ENCODE measurements at regions not wholly inside any gene's neighbourhood (a gene's known extent, or its start where the extent isn't known, plus 50 kb on each side); places are given as distances from the start of the nearest gene placed in this dataset.
"Not testable (repeated sequence)": the region's sequence is repeated elsewhere in the genome, so short reads cannot be mapped to it uniquely, and the experiment has no call there.

DNA sequence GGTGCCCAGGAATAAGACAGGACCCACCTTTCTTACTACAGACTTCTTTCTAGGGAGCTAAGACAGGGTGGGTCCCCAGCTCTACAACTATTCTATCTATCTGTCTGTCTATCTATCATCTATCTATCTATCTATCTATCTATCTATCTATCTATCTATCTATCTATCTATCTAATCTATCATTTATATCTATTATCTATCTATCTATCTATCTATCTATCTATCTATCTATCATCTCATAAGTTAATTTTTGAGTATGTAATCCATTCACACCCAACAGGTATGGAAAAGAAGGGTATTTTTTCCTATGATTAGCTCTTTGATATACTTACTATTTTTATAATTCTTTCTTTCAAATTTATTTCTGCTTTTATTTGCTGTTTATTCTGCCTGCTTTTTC lies 55.9 kb downstream of the BAMBI start:
- DNase-seq = no peak

DNA sequence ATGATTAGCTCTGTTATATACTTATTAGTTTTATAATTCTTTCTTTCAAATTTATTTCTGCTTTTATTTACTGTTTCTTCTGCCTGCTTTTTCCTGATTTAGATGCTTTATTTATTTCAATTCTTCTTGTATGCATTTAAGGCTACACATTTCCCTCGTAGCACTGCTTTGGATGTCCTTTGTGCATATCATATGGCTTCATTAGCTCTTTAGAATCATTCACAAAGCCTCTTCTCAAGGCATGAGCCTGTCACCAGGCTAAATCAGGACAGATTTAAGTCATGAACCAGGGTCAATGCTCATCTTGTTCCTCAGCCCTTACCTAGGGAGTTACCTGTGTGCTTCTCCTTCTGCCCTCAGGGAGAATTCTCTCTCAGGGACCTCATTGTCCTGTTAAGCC lies 56.3 kb downstream of the BAMBI start:
- no peak for DNase-seq

DNA sequence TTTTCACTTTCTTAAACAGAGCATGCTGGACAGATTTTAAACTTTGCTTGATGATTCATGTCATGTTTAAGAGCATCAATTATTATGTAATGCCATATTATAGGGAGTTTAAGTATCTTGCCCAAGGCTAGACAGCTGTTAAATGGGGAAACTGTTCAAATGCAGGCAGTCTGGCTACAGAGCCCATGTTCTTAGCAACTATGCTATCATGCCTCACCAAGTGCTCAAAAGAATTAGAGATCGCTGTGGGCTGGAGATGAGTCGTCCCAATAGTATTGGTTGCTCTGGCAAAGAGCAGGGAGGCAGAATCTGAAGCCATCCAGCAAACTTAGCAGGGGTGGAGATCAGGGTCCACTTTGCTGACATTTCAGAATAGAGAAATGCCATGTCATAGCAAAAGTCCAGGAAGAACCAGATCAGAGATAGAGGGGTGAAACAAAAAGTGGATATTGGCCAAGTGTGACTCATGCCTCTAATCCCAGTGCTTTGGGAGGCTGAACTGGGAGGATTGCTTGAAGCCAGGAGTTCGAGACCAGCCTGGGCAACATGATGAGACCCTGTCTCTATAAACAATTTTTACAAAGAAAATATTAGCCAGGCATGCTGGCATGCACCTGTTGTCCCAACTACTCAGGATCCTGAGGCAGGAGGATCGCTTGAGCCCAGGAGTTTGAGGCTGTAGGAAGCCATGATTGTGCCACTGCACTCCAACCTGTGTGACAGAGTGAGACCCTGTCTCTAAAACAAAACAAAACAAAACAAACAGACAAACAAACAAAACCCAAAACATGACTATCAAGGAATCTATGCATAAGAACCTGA lies 57.8 kb downstream of the BAMBI start:
- DNase-seq = peak; percentile 3

DNA sequence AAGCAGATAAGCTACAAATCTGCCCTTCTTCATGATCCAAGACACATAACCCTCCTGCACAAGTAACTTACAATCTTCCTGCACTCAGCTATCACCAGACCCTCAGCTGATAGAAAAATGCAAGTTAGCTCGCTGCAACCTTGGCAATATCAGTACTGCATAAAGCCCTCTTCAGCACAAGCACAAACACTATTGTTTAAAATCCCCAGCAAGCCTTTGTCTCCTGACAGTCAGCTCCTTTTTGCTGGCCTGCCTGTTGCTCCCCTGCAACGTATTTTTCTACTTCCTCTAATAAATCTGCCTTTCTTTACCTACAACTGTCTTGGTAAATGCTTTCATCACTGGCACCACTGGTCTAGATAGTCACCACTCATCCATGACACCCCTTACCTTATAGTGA lies 59.8 kb downstream of the BAMBI start:
- DNase-seq = no peak

DNA sequence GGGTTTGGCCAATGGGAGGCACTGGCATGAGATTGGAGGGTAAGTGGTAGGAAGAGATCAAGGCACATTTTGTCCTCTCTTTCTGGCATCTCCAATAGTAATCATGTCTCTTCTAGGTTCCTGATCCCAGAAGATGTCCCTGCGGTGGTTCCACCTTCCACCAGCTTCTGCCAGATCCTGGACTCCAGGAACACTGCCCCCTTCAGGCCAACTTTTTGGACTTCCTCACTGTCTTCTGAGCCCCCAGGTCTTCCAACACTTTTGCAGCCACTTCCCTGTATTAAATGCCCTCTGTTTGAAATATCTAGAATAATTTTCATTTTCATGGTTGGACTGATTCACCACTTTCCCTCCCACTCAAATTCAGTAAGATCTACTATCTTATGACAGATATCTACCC lies 60.9 kb downstream of the BAMBI start:
- peak; percentile 13 for DNase-seq

DNA sequence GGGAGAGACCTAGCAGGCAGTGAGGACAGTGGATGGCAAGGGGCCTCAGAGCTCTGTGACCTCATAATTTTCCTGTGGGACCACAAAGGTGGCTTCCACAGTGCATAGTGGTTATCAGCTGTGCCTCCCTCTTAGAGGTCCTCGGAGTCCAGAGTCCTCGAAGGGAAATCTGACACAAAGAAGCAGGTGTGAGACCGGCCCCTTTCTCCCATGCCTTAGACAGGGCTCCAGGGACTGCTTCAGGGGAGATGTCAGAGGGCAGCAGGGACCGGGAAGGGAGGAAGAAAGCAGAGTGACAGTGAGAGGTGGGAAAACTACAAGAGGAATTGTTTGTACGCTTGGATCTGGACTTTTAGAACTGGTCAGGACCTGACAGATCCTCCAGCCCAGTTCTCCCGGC lies 66.3 kb downstream of the BAMBI start:
- no peak for DNase-seq

DNA sequence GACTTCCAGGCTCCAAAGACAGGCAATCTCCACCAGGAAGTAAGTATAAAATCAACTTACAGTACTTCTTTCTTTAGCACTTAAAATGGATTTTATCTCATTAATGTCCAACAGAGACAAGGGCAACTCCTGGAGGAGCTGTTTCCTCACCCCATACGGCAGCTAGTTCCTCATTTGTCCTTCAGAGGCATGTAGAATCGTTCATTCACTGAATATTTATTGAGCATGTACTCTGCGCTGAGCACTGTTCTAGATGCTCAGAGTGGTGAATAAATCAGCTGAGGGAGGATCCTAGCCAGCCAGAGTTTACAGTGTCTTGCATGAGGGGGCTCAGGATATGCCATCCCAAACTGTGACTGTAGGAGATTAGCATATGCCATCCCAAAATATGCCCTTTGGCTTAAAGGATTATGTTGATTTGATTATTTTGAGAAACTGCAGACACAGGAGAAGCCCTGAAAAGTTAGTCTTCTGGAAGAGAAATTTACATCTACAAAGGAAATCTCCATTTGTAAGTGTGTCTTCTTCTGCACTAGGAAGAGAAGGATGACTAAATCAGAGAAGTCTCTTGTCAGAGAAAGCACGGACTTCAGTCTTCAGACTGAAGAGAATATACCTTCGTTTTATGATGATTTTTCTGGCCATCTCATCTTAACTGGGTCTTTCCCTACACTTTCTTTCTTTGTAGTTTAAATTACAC lies 66.9 kb downstream of the BAMBI start:
- DNase-seq = no peak

DNA sequence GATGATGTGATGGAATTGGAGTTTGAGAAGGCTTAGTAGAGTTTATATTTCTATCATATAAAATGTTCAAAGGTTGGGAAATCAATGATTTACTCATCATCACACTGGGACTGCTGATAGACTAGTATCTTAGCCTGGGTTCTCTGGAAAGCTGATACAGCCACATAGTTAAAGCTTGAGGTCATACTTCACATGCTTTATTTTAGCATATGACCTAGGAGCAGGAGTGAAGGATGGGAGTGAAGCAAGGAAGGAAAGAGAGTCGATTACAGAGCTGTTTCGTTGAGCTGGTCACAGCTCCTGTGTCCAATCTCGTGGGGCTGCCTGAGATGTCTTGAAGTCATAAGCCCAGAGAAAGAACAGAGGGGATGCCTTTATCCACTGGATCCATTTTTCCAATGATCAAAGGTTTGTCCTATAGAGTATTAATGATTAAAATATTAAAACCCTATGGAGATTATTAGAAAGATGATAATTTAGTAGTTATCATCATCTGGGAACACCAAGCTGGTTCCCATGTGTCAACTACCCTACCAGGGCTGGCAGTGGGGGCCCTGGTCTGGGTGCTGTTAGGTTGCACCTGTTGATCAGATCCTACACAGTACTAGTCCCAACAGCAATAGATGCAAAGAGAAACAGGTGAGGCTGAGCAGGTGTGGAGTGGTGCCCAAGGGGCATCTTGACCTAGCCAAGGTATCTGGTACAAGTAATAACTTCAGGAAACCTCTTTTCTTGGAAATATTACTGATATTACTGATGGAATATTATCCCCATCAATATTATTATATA lies 77.8 kb downstream of the BAMBI start:
- DNase-seq = no peak

DNA sequence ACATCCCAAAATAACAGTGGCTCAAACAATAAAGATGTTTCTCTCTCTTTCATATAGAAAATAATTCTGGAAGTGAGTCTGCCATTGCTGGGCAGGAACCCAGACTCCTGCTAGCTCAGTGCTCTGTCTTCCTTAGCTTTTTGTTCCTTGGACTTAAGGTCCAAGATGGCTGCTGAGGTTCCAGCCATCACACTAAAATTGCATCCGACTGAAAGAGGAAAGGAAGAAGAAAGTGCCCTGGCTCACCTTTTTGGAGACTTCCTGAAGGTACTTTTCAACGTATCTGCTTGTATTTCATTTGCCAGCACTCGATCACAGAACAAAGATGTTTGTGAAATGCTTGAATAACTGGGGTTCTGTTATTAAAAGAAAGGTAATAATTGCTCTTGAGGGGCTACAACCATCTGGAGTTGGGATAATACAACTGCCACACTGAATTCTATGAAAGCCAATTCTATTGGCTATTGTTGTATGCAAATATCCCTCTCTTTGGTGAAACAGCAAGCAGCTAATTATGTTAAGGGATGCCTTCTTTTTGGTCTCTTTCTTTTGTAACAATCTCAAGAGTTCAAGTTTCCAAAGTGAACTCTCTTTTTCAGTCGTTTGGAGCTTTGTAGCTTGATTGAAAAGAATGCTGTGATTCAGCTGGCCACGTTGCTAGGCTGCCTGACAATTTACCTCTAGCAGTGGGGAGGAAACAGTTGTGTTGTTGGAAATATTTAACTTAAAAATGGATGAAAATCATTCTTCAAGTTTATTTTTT lies 83.9 kb downstream of the BAMBI start:
- no peak for DNase-seq

DNA sequence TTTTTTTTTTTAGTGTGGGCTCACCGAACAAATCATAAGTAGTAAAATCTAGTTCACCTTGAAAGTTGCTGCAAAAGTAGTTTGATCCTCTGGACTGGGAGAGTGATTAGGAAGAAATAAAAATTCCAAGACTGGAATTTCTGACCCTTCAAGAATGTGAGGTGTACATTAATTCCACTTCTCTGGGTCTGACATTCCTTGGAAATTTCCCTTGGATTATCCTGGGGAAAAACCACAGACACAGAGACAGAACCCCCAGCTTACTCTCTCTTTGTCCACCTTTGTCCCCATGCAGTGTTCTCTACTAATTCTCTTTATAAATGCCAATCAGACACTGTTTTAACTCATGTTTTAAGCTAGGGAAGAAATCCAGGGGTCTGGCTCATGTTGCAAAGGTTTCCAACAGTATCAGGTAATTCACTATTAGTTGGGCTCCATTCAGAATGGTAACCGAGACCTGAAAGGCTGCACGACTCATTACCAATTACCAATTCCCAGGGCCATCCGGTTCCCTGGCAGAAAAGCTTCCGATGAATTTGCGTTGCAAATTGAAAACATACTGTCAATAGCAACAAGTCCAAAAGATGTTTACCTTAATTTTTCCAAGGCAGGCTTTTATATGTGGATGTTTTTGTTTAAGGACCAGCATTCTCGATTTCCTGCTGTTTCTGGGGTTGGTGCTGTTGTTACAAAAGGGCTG lies 86.3 kb downstream of the BAMBI start:
- DNase-seq = no peak

DNA sequence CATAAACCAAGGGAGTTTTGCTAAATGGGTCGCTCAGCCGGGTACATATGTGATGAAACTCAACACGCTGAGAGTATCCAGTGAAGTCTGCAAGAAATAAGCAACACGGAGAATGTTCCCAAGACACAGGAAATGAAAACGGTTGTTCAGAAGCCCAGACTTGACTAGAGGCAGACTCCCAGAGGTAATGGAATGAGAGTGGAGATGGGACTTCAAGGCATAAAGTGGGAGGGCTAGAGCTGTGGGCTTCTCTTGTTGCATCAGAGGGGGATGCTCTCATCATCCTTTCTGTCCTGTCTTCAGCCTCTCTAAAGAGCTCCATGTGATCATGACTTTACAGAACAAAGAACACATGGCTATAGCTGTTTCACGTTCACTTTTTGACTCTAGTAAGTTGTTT lies 88.3 kb downstream of the BAMBI start:
- no peak for DNase-seq

DNA sequence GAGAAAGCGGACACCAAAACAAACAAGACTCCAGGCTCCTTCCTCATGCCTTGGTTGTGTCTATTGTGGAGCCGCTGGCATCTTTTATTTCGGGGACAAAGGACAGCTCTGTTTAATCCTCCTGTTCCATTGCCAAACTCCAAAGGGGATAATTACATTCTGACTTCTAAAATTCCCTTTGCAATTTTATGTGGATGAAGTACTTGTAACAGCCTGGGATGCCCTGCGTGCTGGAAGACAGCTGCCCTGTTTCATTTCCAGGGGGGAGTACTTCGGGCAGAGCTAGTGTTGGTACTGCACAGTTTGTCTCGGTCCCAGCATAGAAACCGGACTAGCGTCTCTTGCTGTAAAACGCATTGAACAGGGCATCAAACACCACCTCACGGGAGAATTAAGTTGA lies 90.9 kb downstream of the BAMBI start:
- DNase-seq = no peak

DNA sequence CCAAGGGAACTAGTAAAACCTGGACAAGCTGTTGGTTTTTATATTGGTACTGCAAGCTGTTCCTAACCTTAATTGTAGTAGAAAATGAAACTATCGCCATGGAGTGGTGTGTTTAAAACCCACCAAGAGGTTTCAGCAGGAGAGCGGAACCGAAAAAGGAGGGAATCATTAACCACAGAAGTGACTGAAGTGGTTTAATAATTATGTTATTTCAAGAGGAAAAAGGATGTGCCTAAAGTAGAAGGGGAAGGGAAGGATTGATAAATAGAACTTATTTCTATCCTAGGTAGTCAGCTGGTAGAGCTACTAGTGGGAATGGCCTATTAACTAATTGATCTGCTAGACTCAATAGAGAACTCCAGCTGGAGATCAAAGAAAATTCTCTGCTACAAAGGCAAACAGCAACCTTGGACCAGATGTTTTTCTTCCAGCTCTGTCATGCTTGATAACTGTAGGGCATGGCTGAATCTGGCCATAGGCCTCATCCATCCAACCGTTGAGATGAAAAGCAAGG lies 91.8 kb downstream of the BAMBI start:
- DNase-seq = no peak

DNA sequence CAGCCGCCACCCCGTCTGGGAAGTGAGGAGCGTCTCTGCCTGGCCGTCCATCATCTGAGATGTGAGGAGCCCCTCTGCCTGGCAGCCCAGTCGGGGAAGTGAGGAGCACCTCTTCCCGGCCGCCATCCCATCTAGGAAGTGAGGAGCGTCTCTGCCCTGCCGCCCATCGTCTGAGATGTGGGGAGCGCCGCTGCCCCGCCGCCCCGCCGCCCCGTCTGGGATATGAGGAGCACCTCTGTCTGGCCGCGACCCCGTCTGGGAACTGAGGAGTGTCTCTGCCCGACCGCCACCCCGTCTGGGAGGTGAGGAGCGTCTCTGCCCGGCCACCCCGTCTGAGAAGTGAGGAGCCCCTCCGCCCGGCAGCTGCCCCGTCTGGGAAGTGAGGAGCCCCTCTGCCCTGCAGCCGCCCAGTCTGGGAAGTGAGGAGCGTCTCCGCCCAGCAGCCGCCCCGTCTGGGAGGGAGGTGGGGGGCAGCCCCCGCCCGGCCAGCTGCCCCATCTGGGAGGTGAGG lies 94.3 kb downstream of the BAMBI start:
- not testable (repeated sequence) for DNase-seq

DNA sequence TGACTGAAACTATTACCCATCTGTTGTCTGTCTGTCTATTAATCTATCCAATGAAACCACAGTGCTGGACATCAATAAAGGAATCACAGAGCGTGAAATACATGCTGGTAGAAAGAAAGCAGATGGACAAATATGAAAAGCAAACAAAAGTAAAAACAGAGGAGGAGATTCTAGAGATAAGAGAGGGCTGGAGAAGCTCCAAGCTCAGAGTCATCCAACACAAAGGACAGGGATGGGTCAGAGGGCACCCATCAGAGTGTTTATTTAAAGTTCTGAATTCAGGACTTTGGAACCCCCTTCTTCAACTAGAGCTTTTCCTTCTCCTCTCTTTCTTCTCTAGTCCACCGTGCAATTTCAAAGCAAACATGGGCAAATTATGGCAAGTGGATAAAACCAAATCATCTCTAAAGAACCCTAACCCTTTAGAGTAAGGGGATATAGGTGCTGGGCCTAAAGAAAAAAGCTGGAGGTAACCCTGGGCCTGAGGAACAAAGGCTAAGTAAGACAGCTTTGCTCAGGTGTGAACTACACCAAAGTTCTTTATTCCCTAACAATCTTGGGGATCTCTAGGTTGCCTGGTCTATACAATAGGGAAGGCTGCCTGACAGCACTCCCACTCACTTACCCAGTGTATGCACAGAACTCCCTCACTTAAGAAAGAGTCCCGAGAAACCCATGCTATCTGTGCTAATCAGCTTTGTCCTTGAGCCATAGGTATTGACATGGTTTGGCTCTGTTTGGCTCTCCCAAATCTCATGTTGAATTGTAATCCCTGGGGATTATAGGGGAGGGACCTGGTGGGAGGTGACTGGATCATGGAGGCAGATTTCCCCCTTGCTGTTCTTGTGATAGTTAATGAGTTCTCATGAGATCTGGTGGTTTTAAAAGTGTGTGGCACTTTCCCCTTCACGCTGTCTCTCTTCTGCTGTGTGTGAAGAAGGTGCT lies 97.0 kb downstream of the BAMBI start:
- no peak for DNase-seq

DNA sequence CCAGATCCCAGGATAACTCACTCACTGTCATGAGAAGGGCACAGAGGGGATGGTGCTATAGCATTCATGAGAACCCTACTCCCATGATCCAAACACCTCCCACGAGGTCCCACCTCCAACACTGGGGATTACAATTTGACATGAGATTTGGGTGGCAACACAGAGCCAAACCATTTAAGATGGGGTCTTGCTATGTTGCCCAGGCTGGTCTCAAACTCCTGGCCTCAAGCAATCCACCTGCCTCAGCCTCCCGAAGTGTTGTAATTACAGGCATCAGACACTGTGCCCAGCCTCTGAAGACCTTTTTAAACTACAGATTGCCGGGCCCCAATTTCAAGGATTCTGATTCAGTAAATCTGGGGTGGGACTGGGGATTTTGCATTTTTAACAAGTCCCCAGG lies 98.5 kb downstream of the BAMBI start:
- DNase-seq = no peak

DNA sequence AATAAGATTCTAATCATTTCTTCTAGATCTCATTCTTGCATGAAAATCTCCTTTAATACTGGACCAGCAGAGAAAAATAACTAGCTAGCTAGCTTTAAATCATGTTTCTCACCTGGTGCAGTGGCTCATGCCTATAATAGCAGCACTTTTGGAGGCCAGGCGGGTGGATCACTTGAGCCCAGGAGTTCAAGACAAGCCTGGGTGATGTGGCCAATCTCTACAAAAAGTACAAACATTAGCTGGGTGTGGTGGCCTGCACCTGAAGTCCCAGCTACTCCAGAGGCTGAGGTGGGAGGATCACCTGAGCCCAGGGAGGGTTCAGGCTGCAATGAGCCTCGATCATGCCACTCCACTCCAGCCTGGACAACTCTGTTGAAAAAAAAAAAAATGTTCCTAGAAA lies 99.2 kb downstream of the BAMBI start:
- DNase-seq = no peak

DNA sequence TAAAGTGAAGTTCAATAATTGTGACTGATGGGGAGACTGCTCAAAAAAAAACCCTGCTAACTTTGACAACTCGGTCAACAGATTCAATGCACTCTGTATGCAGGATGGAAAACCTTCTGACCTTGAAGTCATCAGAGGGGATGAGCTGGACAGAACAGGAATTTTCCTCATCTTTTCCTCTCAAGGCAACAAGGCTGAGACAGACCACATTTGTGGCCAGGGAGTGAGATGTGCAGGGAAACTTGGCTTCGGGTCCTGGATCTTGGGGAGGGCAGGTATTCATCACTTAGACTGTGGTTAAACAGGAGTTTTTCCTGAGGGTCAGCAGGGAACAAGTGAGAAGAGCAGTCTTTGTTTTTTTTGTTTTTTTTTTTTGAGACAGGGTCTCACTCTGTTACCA lies 100.6 kb downstream of the BAMBI start:
- no peak for DNase-seq

DNA sequence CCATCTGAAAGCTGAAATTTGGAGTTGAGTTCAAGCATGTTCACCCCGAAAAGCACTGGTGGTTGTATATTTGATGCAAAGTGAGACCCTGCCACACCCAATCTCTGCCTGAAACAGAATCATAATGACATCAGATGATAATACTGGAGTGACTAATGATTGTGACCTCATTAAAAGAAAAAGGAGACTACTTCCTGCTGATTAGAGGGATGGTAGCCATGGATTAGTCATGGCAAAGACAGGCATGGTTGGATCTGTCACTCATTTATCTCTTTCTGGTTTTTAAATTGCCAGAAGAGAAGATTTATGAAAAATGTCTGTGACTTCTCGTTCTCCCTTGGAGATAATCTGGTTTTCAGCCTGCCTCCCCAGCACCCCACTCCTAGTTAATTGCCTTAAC lies 101.2 kb downstream of the BAMBI start:
- DNase-seq = no peak

DNA sequence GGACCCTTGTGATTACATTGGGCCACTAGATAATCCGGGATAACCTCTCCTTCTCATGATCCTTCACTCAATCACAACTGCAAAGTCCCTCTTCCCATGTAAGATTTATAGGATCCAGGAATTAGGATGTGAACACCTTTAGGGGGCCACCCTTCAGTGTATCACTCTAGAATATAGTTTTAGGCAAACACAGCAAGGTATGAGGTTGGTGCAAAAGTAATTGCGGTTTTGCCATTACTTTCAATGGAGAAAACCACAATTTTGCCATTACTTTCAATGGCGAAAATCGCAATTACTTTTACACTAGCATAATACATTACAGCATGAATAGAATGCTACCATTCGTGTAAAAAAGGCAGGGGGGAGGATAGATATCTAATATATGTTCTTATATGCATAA lies 104.0 kb downstream of the BAMBI start:
- no peak for DNase-seq

DNA sequence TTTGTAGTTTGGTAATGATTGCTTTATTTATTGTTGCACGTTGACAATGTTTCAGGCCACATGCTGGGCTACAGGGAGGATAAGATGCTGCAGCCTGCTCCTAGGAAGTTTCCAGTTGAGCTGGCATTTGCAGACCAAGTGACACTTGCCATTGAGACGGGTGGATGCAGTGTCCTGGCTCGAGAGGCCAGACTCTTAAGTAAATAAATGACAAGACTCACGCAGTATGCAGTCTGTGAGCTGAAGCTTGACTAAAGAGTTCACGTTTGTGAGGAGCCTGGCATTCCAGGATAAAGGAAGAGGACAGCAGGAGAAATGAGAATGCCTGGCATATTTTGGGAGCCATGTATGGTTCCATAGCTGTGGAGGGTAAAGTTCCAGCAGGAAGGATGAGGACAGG lies 105.8 kb downstream of the BAMBI start:
- DNase-seq = no peak

All from activated CD4-positive, alpha-beta T cell treated with anti-CD3 and anti-CD28 coated beads for 48 hours (primary cell).